Neural crest cell (in vitro differentiated cells): ENCODE measurements at regions not wholly inside any gene's neighbourhood (a gene's known extent, or its start where the extent isn't known, plus 50 kb on each side); places are given as distances from the start of the nearest gene placed in this dataset.

Experiments used
- DNase-seq: peaks from one replicate; pipeline ENCODE4 v3.0.0; 2021; ENCODE audit warnings: low read depth, mixed read lengths, low spot score
- H3K27ac Mint-ChIP-seq: one replicate; pipeline ENCODE4 v1.8.0; 2021; ENCODE audit warnings: mild to moderate bottlenecking, mixed read lengths; ENCODE audit not compliant: unreplicated experiment
- H3K27me3 Mint-ChIP-seq: 2 replicates; pipeline ENCODE4 v1.8.0; 2021; ENCODE audit warnings: low read depth, mild to moderate bottlenecking, mixed read lengths
- H3K36me3 Mint-ChIP-seq: 2 replicates; pipeline ENCODE4 v1.8.0; 2021; ENCODE audit warnings: low read depth, mild to moderate bottlenecking, mixed read lengths
- H3K4me1 Mint-ChIP-seq: 2 replicates; pipeline ENCODE4 v1.8.0; 2021; ENCODE audit warnings: mixed read lengths
- H3K4me3 Mint-ChIP-seq: one replicate; pipeline ENCODE4 v1.8.0; 2021; ENCODE audit warnings: mild to moderate bottlenecking, mixed read lengths
- H3K9me3 Mint-ChIP-seq: 2 replicates; pipeline ENCODE4 v1.8.0; 2021; ENCODE audit warnings: mixed read lengths
- TF ChIP-seq, protein P1 (sequence below): fragments of 200-600 bp; sonication (generic); conservative IDR thresholded peaks from 2 replicates; pipeline ENCODE4 v1.5.0; 2021; ENCODE audit warnings: antibody characterized with exemption, mild to moderate bottlenecking

- no peak overlapping the region for H3K4me3 Mint-ChIP-seq
- H3K27ac Mint-ChIP-seq = peak overlapping the region; percentile 73
- no peak for DNase-seq
- no peaks in the 10 kb centered on the region for H3K9me3 Mint-ChIP-seq
- TF ChIP-seq, protein P1, sequence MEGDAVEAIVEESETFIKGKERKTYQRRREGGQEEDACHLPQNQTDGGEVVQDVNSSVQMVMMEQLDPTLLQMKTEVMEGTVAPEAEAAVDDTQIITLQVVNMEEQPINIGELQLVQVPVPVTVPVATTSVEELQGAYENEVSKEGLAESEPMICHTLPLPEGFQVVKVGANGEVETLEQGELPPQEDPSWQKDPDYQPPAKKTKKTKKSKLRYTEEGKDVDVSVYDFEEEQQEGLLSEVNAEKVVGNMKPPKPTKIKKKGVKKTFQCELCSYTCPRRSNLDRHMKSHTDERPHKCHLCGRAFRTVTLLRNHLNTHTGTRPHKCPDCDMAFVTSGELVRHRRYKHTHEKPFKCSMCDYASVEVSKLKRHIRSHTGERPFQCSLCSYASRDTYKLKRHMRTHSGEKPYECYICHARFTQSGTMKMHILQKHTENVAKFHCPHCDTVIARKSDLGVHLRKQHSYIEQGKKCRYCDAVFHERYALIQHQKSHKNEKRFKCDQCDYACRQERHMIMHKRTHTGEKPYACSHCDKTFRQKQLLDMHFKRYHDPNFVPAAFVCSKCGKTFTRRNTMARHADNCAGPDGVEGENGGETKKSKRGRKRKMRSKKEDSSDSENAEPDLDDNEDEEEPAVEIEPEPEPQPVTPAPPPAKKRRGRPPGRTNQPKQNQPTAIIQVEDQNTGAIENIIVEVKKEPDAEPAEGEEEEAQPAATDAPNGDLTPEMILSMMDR = no peak
- H3K36me3 Mint-ChIP-seq = no peaks in the 10 kb centered on the region
- H3K4me1 Mint-ChIP-seq = no peaks in the 10 kb centered on the region
- peaks cover 3% of the 10 kb centered on the region for H3K27me3 Mint-ChIP-seq
These were observed 322.7 kb upstream of the LARGE1 start for GRCh38 chr22:34243023-34243422.

DNA sequence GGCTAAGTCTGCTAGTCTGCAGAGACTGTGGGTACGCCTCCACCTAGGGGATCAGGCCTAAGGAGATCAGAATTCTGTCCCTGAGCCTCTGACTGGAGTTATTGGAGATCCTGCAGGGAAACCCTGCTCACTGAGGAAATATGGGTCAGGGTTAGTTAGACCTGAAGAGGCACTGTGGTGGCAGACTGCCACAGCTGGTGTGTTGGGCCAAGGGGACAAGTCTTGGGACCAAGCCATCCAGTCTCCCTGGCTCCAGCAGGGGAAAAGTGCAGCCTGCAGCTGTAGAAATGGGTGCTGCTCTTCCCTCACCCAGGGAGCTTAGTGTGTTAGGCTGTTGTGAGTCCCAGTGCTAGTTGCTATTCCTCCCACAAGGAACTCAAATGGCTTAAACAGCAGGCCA lies 334.8 kb upstream of the LARGE1 start:
- no peak for DNase-seq
- H3K4me3 Mint-ChIP-seq = no peak overlapping the region
- peaks cover 18% of the 10 kb centered on the region for H3K27me3 Mint-ChIP-seq
- no peaks in the 10 kb centered on the region for H3K4me1 Mint-ChIP-seq
- no peak overlapping the region for H3K27ac Mint-ChIP-seq
- no peaks in the 10 kb centered on the region for H3K36me3 Mint-ChIP-seq
- TF ChIP-seq, protein P1 = no peak
- peaks cover 8% of the 10 kb centered on the region for H3K9me3 Mint-ChIP-seq

DNA sequence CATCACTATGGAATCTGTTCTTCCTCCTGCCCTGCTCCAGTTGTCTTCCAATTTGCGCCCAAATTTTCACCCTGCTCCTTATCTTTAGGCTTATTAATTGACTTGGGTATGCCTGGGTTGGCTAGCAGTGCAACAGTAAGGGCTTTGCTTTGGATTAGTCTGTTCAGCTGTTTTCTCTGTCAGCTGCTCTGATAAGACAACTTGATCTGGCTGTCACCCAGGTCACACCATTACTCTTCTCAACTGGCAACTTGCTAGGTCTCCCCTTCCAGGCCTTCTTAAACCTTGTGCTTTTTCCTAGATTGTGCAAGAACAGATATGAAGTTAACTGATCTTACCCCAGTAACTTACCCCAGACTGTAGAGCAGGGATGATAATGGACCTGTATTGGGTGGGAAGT lies 357.8 kb upstream of the LARGE1 start:
- H3K4me1 Mint-ChIP-seq = peaks cover 11% of the 10 kb centered on the region
- peaks cover 2% of the 10 kb centered on the region for H3K9me3 Mint-ChIP-seq
- no peak for DNase-seq
- H3K27me3 Mint-ChIP-seq = peaks cover 15% of the 10 kb centered on the region
- no peak overlapping the region for H3K27ac Mint-ChIP-seq
- H3K36me3 Mint-ChIP-seq = no peaks in the 10 kb centered on the region
- TF ChIP-seq, protein P1 = no peak
- H3K4me3 Mint-ChIP-seq = no peak overlapping the region

DNA sequence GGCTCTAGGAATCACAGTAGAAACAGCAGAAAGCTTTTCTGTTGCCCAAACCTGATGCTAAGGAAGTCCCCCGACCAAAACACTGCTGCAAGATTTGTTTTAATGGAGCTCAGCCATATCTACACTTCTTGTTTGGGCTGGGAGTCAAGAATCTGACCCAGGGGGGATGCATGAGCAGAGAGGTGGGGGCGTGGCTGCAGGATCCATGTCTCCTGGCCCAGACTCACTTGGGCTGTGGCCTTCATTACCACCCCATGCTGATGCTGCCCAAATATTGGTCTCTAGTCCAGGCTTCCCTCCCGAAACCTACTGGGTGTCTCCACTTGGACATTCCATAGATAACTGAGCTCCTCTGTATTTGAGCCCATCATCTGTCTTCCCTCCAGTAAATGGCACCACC lies 361.5 kb upstream of the LARGE1 start:
- TF ChIP-seq, protein P1 = no peak
- no peak overlapping the region for H3K4me3 Mint-ChIP-seq
- no peak overlapping the region for H3K27ac Mint-ChIP-seq
- H3K36me3 Mint-ChIP-seq = no peaks in the 10 kb centered on the region
- peaks cover 11% of the 10 kb centered on the region for H3K4me1 Mint-ChIP-seq
- peaks cover 2% of the 10 kb centered on the region for H3K9me3 Mint-ChIP-seq
- peaks cover 10% of the 10 kb centered on the region for H3K27me3 Mint-ChIP-seq
- DNase-seq = no peak

GRCh38 chr22:34283844-34284243 lies 363.6 kb upstream of the LARGE1 start:
- Mint-ChIP-seq H3K27me3 (peaks cover 3% of the 10 kb centered on the region), H3K36me3 (no peaks in the 10 kb centered on the region), H3K4me1 (peaks cover 11% of the 10 kb centered on the region), H3K9me3 (peaks cover 2% of the 10 kb centered on the region), H3K4me3 (no peak overlapping the region), H3K27ac (no peak overlapping the region)
- no peak for DNase-seq
- TF ChIP-seq, protein P1 = no peak

DNA sequence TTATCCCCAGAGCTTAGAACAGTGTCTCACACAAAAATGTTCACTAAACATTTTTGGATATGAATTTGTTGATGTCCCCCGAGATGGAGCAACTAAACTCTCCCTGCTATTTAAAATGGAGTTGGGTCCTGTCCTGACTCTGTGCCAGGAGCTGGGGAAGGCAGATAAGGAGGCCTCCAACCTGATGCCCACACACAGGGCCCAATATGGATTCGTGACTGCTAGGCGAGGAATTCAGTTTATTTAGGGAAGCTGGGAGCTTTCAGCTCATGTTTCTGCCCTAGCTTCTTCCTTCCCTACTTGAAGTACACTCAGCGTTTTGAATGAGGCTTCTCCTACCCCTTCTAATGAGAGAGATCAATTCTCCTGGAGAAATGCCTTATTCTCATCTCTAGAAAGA lies 373.0 kb upstream of the LARGE1 start:
- Mint-ChIP-seq H3K27me3 (peaks cover 6% of the 10 kb centered on the region), H3K4me3 (no peak overlapping the region), H3K4me1 (no peaks in the 10 kb centered on the region), H3K9me3 (no peaks in the 10 kb centered on the region), H3K36me3 (no peaks in the 10 kb centered on the region), H3K27ac (no peak overlapping the region)
- TF ChIP-seq, protein P1 = no peak
- no peak for DNase-seq
